Naive thymus-derived CD4-positive, alpha-beta T cell (primary cell): ENCODE measurements at regions not wholly inside any gene's neighbourhood (a gene's known extent, or its start where the extent isn't known, plus 50 kb on each side); places are given as distances from the start of the nearest gene placed in this dataset.
A peak's percentile ranks its signal among the peaks of the same experiment; 100 is the strongest.
"Not testable (repeated sequence)": the region's sequence is repeated elsewhere in the genome, so short reads cannot be mapped to it uniquely, and the experiment has no call there.

Experiments used
- ATAC-seq: fragments of 150-1000 bp; cut with Tn5 transposase; 2 replicates; pipeline ENCODE4 v1.10.0; 2021; ENCODE audit warnings: mild to moderate bottlenecking, moderate library complexity
- CTCF ChIA-PET: fragments of 350-600 bp; sonication (Branson Sonifier 250); formaldehyde crosslinking; loops from one replicate; lab custom pipeline; 2021; ENCODE audit warnings: antibody characterized with exemption; lab: Charles Lee
- POLR2A ChIA-PET: fragments of 350-600 bp; sonication (Branson Sonifier 250); formaldehyde crosslinking; loops from one replicate; lab custom pipeline; 2021; ENCODE audit warnings: antibody characterized with exemption, inconsistent platforms; lab: Charles Lee
- DNase-seq, 9 donors: peaks; one replicate each; pipeline versions ENCODE4 v3.0.0 to v3.0.0-alpha.2; 2020 to 2022; ENCODE audit warnings: mixed read lengths in 1 of 9
- H3K27ac ChIP-seq: one replicate; pipeline ENCODE4 v1.7.0; 2013; ENCODE audit warnings: mild to moderate bottlenecking, low read depth, low read length, moderate library complexity
- H3K27me3 ChIP-seq, 2 donors: one replicate each; pipeline ENCODE4 v1.7.0; 2013; ENCODE audit warnings: low read length in 2 of 2, mild to moderate bottlenecking in 2 of 2, moderate library complexity in 2 of 2; ENCODE audit not compliant: control insufficient read depth in 2 of 2, insufficient read depth in 2 of 2
- H3K36me3 ChIP-seq, 3 experiments: 1 replicate in 2 of 3; 2 replicates in 1 of 3; pipeline ENCODE4 v1.7.0; 2013; ENCODE audit warnings: low read length in 3 of 3, mild to moderate bottlenecking in 3 of 3, moderate library complexity in 1 of 3; ENCODE audit not compliant: insufficient read depth in 3 of 3, control insufficient read depth in 2 of 3
- H3K4me1 ChIP-seq, 2 donors: one replicate each; pipeline ENCODE4 v1.7.0; 2013; ENCODE audit warnings: low read length in 2 of 2, mild to moderate bottlenecking in 2 of 2, moderate library complexity in 1 of 2; ENCODE audit not compliant: control insufficient read depth in 2 of 2, insufficient read depth in 2 of 2
- H3K4me3 ChIP-seq: 2 replicates; pipeline ENCODE4 v1.7.0; 2013; ENCODE audit warnings: mild to moderate bottlenecking, low read length
- H3K9me3 ChIP-seq, 3 experiments: 1 replicate in 2 of 3; 2 replicates in 1 of 3; pipeline ENCODE4 v1.7.0; 2013; ENCODE audit warnings: low read length in 3 of 3; ENCODE audit not compliant: control insufficient read depth in 2 of 3
- H3K27ac Mint-ChIP-seq, 9 donors: one replicate each; pipeline ENCODE4 v1.8.0; 2020 to 2022; ENCODE audit warnings: mixed read lengths in 9 of 9, mild to moderate bottlenecking in 8 of 9, moderate library complexity in 5 of 9, inconsistent platforms in 2 of 9
- H3K27me3 Mint-ChIP-seq, 5 donors: one replicate each; pipeline ENCODE4 v1.8.0; 2021 to 2022; ENCODE audit warnings: mixed read lengths in 5 of 5, mild to moderate bottlenecking in 1 of 5
- H3K36me3 Mint-ChIP-seq, 5 donors: one replicate each; pipeline ENCODE4 v1.8.0; 2020 to 2022; ENCODE audit warnings: mixed read lengths in 5 of 5, mild to moderate bottlenecking in 3 of 5, inconsistent platforms in 1 of 5
- H3K4me1 Mint-ChIP-seq, 7 donors: one replicate each; pipeline ENCODE4 v1.8.0; 2020 to 2022; ENCODE audit warnings: mixed read lengths in 7 of 7, mild to moderate bottlenecking in 3 of 7, inconsistent platforms in 1 of 7
- H3K4me3 Mint-ChIP-seq, 10 donors: one replicate each; pipeline ENCODE4 v1.8.0; 2020 to 2022; ENCODE audit warnings: mild to moderate bottlenecking in 10 of 10, mixed read lengths in 10 of 10, moderate library complexity in 6 of 10, inconsistent platforms in 2 of 10
- H3K9me3 Mint-ChIP-seq, 11 donors: one replicate each; pipeline ENCODE4 v1.8.0; 2020 to 2022; ENCODE audit warnings: mixed read lengths in 11 of 11, mild to moderate bottlenecking in 4 of 11, inconsistent platforms in 1 of 11, moderate library complexity in 1 of 11
- intact Hi-C, 2 donors: fragments of 100-400 bp; cut with micrococcal nuclease; formaldehyde crosslinking; loops; one replicate each; pipeline ENCODE4 v1.15.1; 2023

GRCh38 chr11:14573539-14574057 lies 53.4 kb upstream of the PSMA1 start:
- H3K4me3 Mint-ChIP-seq, DNase-seq, H3K27me3 ChIP-seq, H3K27me3 Mint-ChIP-seq, ATAC-seq, H3K4me3 ChIP-seq, H3K36me3 ChIP-seq, H3K27ac ChIP-seq, CTCF ChIA-PET, intact Hi-C loops, POLR2A ChIA-PET: not testable (repeated sequence)
- Mint-ChIP-seq H3K9me3 (peaks cover 16 to 78% (median 45%) of the 10 kb centered on the region in 11 donors), H3K4me1 (peaks cover 29 to 68% (median 58%) of the 10 kb centered on the region in 7 donors), H3K36me3 (peaks cover 37 to 93% (median 54%) of the 10 kb centered on the region in 5 donors), H3K27ac (peak overlapping the region in 7 of 9 donors; percentile 22 to 78 (median 62))
- peaks cover 0 to 15% (median 4%) of the 10 kb centered on the region in 3 experiments for H3K9me3 ChIP-seq
- H3K4me1 ChIP-seq, result peaks cover 32 to 33% of the 10 kb centered on the region in 2 donors

- peak overlapping the region; percentile 79 for H3K27ac ChIP-seq
- H3K27me3 Mint-ChIP-seq, result no peaks in the 10 kb centered on the region
- H3K9me3 Mint-ChIP-seq, result peaks cover 11 to 44% (median 32%) of the 10 kb centered on the region in 11 donors
- DNase-seq (no peak), ATAC-seq (no peak)
- no peaks in the 10 kb centered on the region for H3K36me3 ChIP-seq
- ChIA-PET CTCF (interaction anchor here (2.3 kb wide), 1 partner anchor 67 kb away, joined by 17 read pairs; the partner anchor contains the start of gene PDE3B), POLR2A (interaction anchor here (1.0 to 5.7 kb wide), 5 partner anchors 10 to 68 kb away, joined by 3 to 44 read pairs (median 14); no protein-coding TSS in a partner anchor)
- H3K4me3 ChIP-seq, result no peak overlapping the region
- H3K4me1 Mint-ChIP-seq, result peaks cover 40 to 69% (median 60%) of the 10 kb centered on the region in 7 donors
- intact Hi-C loops, result loop anchor here in 1 of 2 donors (1.0 kb wide), 1 partner anchor 191 kb away; no protein-coding TSS in a partner anchor
- H3K27ac Mint-ChIP-seq, result peak overlapping the region; percentile 92 to 96 (median 95)
- peak overlapping the region in 6 of 10 donors; percentile 39 to 68 (median 61) for H3K4me3 Mint-ChIP-seq
- H3K4me1 ChIP-seq, result peaks cover 39 to 41% of the 10 kb centered on the region in 2 donors
- peaks cover 23 to 88% (median 40%) of the 10 kb centered on the region in 5 donors for H3K36me3 Mint-ChIP-seq
- H3K27me3 ChIP-seq, result no peaks in the 10 kb centered on the region
- peaks cover 0 to 8% (median 0%) of the 10 kb centered on the region in 3 experiments for H3K9me3 ChIP-seq
Measured at GRCh38 chr11:14577292-14577691, 57.1 kb upstream of the PSMA1 start.

DNA sequence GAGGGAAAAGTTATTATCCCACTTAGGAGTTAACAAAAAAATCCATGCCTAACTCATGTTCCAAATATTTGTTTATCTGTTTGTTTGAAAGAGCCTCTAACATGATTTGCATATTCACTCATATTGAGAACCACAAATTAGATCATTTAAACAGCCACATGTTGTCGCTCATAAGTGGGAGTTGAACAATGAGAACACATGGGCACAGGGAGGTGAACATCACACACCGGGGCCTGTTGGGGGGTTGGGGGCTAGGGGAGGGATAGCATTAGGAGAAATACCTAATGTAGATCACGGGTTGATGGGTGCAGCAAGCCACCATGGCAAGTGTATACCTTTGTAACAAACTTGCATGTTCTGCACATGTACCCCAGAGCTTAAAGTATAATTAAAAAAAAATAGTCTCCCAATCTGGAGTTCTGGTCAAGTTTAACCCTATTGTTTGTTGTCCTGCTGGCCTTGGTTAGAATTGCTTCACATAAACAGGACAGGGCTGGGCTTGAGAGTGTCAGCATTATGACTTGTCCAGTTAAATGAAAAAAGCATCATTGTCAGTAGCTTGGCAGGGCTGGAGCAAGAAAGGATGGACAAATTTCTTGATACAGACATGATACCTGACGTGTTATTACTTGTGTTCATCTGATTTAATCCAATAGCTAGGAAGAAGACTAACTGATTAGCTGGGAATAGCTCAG lies 57.8 kb upstream of the PSMA1 start:
- CTCF ChIA-PET, result interaction anchor here (0.6 to 2.3 kb wide), 11 partner anchors 9 to 329 kb away, joined by 3 to 17 read pairs (median 5); partner anchors contain the start of gene PDE3B
- H3K4me3 Mint-ChIP-seq, result peak overlapping the region; percentile 39 to 85 (median 62)
- intact Hi-C loops, result loop anchor here (1.0 kb wide), 9 partner anchors 16 to 314 kb away; partner anchors contain the start of genes PSMA1 (in 2 of the 2) and CYP2R1 (in 1 of the 2)
- ATAC-seq (peak; percentile 25), DNase-seq (peak in 2 of 9 donors; percentile 7 to 15)
- peaks cover 8 to 37% (median 28%) of the 10 kb centered on the region in 11 donors for H3K9me3 Mint-ChIP-seq
- H3K27me3 Mint-ChIP-seq, result no peaks in the 10 kb centered on the region
- no peaks in the 10 kb centered on the region for H3K36me3 ChIP-seq
- H3K36me3 Mint-ChIP-seq, result peaks cover 18 to 85% (median 35%) of the 10 kb centered on the region in 5 donors
- POLR2A ChIA-PET, result interaction anchor here (0.6 to 5.7 kb wide), 21 partner anchors 10 to 330 kb away, joined by 3 to 67 read pairs (median 4); partner anchors contain the start of genes PDE3B and PSMA1
- peak overlapping the region; percentile 15 for H3K4me3 ChIP-seq
- H3K4me1 ChIP-seq, result peaks cover 39 to 41% of the 10 kb centered on the region in 2 donors
- H3K9me3 ChIP-seq, result peaks cover 0 to 8% (median 0%) of the 10 kb centered on the region in 3 experiments
- peaks cover 41 to 67% (median 57%) of the 10 kb centered on the region in 7 donors for H3K4me1 Mint-ChIP-seq
- H3K27ac ChIP-seq, result peak overlapping the region; percentile 79
- no peaks in the 10 kb centered on the region for H3K27me3 ChIP-seq
- peak overlapping the region; percentile 92 to 96 (median 95) for H3K27ac Mint-ChIP-seq

GRCh38 chr11:14578541-14578956 lies 58.4 kb upstream of the PSMA1 start:
- Mint-ChIP-seq H3K4me3 (peak overlapping the region; percentile 40 to 85 (median 62)), H3K4me1 (peaks cover 46 to 71% (median 63%) of the 10 kb centered on the region in 7 donors), H3K27me3 (no peaks in the 10 kb centered on the region), H3K36me3 (peaks cover 19 to 85% (median 35%) of the 10 kb centered on the region in 5 donors), H3K9me3 (peaks cover 10 to 33% (median 24%) of the 10 kb centered on the region in 11 donors), H3K27ac (peak overlapping the region; percentile 92 to 96 (median 95))
- peak overlapping the region; percentile 79 for H3K27ac ChIP-seq
- CTCF ChIA-PET, result interaction anchor here (0.7 to 2.3 kb wide), 12 partner anchors 10 to 328 kb away, joined by 3 to 17 read pairs (median 4); partner anchors contain the start of gene PDE3B
- peak overlapping the region; percentile 22 for H3K4me3 ChIP-seq
- peak; percentile 99 for ATAC-seq
- DNase-seq, result peak in 8 of 9 donors; percentile 57 to 95 (median 92)
- H3K4me1 ChIP-seq, result peaks cover 39 to 41% of the 10 kb centered on the region in 2 donors
- no peaks in the 10 kb centered on the region for H3K36me3 ChIP-seq
- H3K27me3 ChIP-seq, result no peaks in the 10 kb centered on the region
- POLR2A ChIA-PET, result interaction anchor here (0.6 to 5.7 kb wide), 22 partner anchors 11 to 330 kb away, joined by 3 to 67 read pairs (median 4); partner anchors contain the start of genes PDE3B and PSMA1
- intact Hi-C loops, result loop anchor here (1.0 kb wide), 8 partner anchors 16 to 314 kb away; partner anchors contain the start of genes PSMA1 (in 2 of the 2) and CYP2R1 (in 1 of the 2)
- peaks cover 0 to 8% (median 0%) of the 10 kb centered on the region in 3 experiments for H3K9me3 ChIP-seq

DNA sequence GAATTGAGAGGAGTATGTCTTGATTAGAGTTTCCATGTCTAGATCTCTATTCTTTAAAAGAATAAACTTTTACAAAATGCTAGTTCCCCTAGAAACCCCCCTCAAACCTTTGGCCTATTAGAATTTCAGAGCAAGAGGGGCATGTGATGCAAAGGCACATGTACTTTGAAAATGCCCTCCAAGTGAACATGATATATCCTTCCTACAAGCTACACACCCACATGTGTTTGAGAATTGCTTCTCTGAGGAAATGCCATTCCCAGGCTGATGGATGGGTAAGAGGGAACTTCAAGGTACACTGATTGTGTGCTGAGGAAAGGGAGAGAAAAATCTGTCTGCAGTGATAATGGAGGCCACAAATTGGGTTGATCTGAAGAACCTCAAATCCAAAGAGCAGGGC lies 59.5 kb upstream of the PSMA1 start:
- Mint-ChIP-seq H3K4me1 (peaks cover 49 to 77% (median 70%) of the 10 kb centered on the region in 7 donors), H3K9me3 (peaks cover 10 to 31% (median 18%) of the 10 kb centered on the region in 11 donors), H3K36me3 (peaks cover 22 to 80% (median 40%) of the 10 kb centered on the region in 5 donors), H3K4me3 (peak overlapping the region in 8 of 10 donors; percentile 13 to 68 (median 42)), H3K27me3 (no peaks in the 10 kb centered on the region), H3K27ac (peak overlapping the region; percentile 62 to 96 (median 94))
- H3K4me1 ChIP-seq, result peaks cover 39 to 41% of the 10 kb centered on the region in 2 donors
- ChIA-PET POLR2A (interaction anchor here (0.8 to 5.7 kb wide), 10 partner anchors 12 to 186 kb away, joined by 3 to 67 read pairs (median 13); partner anchors contain the start of gene PDE3B), CTCF (interaction anchor here (1.1 to 2.3 kb wide), 2 partner anchors 37 to 55 kb away, joined by 3 to 14 read pairs; no protein-coding TSS in a partner anchor)
- H3K27ac ChIP-seq, result peak overlapping the region; percentile 79
- H3K9me3 ChIP-seq, result no peaks in the 10 kb centered on the region
- no peak for DNase-seq
- intact Hi-C loops, result no loop called here
- no peaks in the 10 kb centered on the region for H3K27me3 ChIP-seq
- H3K4me3 ChIP-seq, result no peak overlapping the region
- no peak for ATAC-seq
- H3K36me3 ChIP-seq, result no peaks in the 10 kb centered on the region

DNA sequence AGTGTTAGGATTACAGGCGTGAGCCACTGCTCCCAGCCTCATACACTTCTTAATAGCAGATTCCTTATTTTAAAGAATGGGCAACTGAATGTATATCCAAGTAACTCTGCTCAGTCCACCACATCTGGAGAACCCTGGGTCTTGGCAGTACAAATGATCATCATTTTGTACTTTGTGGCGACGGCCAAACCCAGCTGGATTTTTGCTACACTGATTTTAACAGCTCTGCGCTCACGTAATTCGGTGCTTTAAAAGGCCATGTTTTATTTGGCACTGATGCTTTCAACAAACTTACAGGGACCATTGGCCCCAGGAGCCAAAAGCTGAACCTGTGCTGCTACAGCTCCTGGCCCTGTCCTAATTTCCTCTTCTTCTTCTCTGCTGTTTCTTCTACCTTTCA lies 60.8 kb upstream of the PDE3B start:
- H3K9me3 Mint-ChIP-seq, result peaks cover 0 to 18% (median 4%) of the 10 kb centered on the region in 11 donors
- no peak overlapping the region for H3K4me3 ChIP-seq
- no peaks in the 10 kb centered on the region for H3K36me3 ChIP-seq
- ChIA-PET POLR2A (interaction anchor here (1.1 kb wide), 1 partner anchor 62 kb away, joined by 4 read pairs; no protein-coding TSS in a partner anchor), CTCF (no interaction called here)
- H3K4me1 ChIP-seq, result peaks cover 30 to 32% of the 10 kb centered on the region in 2 donors
- H3K4me3 Mint-ChIP-seq, result peak overlapping the region in 2 of 10 donors; percentile 6 to 32
- H3K27ac Mint-ChIP-seq, result peak overlapping the region in 8 of 9 donors; percentile 20 to 95 (median 72)
- no peak for ATAC-seq
- intact Hi-C loops, result no loop called here
- peaks cover 17 to 65% (median 28%) of the 10 kb centered on the region in 5 donors for H3K36me3 Mint-ChIP-seq
- DNase-seq, result no peak
- no peaks in the 10 kb centered on the region for H3K9me3 ChIP-seq
- no peak overlapping the region for H3K27ac ChIP-seq
- H3K27me3 ChIP-seq, result no peaks in the 10 kb centered on the region
- peaks cover 55 to 94% (median 77%) of the 10 kb centered on the region in 7 donors for H3K4me1 Mint-ChIP-seq
- H3K27me3 Mint-ChIP-seq, result no peaks in the 10 kb centered on the region
